ENCODE measurements at regions not wholly inside any gene's neighbourhood (a gene's known extent, or its start where the extent isn't known, plus 50 kb on each side); places are given as distances from the start of the nearest gene placed in this dataset.
A peak's percentile ranks its signal among the peaks of the same experiment; 100 is the strongest.
"Not testable (repeated sequence)": the region's sequence is repeated elsewhere in the genome, so short reads cannot be mapped to it uniquely, and the experiment has no call there.

DNA sequence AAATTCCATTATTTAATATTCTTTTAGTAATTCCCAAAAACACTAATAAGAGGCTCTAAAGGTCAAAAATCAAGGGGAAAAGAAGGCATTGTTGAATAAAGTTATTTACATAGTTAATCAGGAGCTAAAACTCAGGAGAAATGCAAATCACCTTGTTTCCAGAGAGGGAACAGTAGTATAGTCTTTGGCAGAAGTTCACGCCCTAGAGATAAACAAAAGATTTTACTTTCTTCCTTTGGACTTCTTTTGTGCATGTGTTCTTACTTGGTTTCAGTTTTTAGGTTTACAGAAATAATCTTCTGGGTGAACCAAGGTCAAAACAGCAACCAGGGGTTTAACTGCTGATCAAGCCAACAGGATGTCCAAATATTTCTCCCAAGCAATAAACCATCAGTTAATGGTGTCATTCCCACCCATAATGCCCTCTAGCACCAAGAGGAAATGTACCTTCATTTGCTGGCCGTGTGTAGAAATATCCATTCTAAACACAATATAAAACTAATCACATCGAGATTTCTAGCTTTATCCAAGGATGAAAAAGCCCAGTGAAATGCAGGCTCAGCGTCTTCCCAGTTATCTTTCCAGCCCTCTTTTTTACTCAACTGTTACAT, 518.8 kb upstream of the SOX9 start:
- no peak for FAIRE-seq

DNA sequence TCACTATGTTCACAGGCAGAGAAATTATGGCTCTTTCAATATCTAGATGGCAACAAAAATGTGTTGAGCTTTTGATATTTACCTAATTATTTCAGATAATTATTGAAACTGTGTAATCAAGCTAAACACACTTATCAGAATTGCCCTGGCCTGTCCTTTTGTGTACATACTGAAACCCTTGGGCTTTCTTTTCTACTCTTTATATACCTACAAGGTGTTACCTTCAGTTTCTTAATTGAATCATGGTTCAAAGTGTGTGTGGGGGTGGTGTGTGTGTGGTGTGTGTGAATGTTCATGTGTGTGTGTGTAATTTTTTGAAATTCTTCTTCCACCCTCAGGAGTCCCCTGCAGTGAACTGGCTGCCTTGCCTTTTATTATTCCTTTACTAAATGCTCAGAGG, 506.8 kb upstream of the SOX9 start:
- no peak for FAIRE-seq

GRCh38 chr17:71615820-71616219, 505.0 kb upstream of the SOX9 start:
- no peak for FAIRE-seq

- not testable (repeated sequence) for FAIRE-seq
These were observed 503.1 kb upstream of the SOX9 start for GRCh38 chr17:71617767-71618166.

DNA sequence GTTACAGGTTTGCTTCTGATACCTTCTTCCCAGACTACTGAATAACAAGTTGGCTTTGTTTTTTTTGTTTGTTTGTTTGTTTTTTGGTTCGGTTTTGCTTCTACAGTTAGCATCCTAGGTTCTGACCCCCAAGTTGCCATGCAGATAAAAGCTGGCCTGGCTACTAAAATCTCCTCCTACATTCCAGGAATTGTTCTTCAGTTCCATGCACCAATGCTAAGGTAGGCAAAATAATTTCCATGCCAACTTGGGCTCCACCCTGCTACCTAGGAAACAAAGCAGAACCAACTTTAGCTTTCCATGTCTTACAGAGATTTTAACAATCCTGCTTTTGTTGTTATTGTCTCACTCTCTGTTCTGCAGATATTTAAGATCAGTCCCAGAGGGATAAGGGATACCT, 495.5 kb upstream of the SOX9 start:
- FAIRE-seq, result no peak

GRCh38 chr17:71628306-71628705, 492.5 kb upstream of the SOX9 start:
- no peak for FAIRE-seq

DNA sequence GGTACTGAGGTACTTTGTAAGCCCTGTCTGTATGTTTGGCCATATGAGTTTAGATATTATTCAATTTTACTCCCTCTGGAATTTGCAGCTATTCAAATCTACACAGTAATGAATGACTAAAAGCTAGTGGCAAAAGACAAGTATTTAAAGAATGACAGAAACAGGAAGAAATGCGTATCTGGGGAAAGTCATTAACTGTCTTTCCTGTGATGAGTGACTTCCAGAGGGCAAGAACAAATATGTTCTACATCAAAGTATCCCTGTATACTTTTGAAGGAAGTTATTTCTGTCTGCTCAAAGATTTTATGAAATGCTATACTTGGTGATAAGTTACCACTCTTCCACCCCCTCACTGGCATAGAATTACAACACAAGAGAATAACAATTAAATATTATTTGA, 489.3 kb upstream of the SOX9 start:
- no peak for FAIRE-seq

GRCh38 chr17:71632328-71632727, 488.5 kb upstream of the SOX9 start:
- FAIRE-seq, result no peak

DNA sequence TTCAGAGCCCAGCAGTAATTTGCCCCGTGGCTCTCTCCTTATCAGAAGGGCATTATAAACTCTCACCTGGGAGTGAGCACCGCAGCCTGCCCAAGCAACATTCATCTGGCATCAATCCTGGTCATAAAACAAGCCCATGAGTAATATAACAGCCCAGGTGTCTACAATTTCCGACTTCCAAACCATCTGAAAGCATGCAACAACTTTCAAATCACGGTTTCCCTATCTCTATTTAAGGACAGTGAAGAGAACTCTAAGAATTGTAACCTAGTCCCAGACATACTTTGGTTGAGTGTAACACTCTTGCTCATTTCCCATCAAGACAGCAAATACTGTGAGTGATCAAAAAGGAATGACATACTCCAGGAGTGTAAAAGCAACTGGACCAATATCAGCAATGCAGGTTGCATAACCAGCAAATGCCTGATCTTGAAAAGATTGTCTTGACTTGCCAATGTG, 487.4 kb upstream of the SOX9 start:
- FAIRE-seq, result peak; percentile 66

DNA sequence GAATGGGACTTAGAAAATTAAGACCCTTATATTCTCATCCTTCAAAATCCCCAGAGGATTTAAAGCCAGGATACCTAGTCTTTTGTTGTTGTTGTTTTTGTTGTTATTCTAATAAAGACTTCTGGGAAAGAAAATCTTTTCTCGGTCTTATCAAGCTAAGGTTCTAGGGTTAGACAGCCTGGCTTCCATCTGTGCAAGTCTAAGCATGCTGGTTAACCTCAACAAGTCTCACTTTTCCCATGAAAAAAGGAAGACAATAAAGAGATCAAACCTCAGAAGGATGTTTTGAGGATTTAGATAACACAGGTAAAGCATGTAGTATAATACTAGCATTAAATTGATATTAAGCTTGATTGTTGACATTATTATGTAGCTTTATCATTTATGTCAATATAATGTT, 486.4 kb upstream of the SOX9 start:
- FAIRE-seq, result no peak

DNA sequence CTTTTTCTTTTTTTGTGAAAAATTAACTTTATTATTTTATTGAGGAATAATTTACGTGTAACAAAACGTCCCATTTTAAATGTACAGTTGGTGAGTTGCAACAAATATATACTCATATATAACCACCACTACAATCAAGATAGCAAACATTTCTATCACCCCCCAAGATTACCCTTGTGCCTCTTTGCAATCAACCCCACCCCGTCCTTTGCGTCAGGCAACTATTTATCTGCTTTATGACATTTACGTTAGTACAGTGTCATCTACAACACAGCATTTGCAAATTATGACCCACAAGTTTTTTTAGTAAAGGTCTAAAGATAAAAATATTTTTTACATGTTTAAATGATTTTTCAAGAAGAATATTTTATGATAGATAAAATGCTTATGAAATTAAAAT, 485.6 kb upstream of the SOX9 start:
- peak; percentile 58 for FAIRE-seq

DNA sequence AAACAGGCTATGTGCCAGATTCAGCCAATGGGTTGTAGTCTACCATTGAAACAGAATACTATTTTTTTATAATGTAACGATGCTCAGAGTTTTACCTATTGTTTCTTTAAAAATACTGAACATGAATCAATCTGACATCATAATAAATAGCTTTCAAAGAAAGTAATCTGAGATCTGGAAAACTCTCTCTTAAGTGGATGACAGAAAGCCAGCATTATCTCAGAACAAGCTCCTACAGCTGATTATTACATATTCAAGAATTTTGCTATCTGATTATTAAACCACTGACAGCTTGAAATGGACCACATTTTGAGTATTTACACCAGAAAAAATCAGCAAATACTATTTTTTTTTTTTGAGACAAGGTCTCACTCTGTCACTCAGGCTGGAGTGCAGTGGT, 484.2 kb upstream of the SOX9 start:
- no peak for FAIRE-seq

DNA sequence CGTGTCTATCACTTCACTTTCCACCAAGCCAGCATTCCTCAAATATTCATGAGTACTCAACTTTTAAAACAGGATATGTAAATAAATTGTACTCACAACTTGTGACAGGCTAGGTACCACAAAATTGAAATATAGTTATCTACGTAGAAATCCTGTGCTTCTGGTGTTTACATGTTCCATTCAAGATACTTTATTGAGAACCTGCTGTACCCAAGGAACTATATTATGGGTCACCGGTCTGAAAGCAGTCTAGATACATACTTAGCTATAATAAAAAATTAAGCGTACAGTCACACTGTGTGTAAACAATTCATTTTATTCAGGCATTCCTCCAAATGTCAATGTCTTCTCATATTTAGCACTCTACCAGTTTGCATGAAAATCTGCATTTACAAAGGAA, 482.2 kb upstream of the SOX9 start:
- FAIRE-seq, result no peak

DNA sequence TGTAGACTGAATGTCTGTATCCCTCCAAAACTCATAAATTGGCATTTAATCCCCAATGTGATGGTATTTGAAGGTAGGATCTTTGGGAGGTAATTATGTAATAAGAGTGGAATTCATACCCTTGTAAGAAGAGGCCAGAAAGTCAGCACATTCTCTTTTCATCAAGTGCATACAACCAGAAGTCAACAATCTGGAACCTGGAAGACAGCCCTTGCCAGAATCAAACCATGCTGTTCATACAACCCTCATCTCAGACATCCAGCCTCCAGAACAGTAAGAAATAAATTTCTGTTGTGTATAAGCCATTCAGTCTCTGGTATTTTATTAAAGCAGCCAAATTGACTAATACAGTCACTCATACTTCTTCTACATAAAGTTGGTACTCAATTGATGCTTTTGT, 481.0 kb upstream of the SOX9 start:
- FAIRE-seq, result no peak

GRCh38 chr17:71646890-71647289, 473.9 kb upstream of the SOX9 start:
- not testable (repeated sequence) for FAIRE-seq

DNA sequence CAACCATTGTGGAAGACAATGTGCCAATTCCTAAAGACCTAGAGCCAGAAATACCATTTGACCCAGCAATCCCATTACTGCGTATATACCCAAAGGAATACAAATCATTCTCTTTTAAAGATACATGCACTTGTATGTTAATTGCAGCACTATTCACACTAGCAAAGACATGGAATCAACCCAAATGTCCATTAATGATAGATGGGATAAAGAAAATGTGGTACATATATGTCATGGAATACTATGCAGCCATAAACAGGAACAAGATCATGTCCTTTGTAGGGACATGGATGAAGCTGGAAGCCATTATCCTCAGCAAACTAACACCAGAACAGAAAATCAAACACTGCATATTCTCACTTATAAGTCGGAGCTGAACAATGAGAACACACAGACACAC, 472.5 kb upstream of the SOX9 start:
- FAIRE-seq, result not testable (repeated sequence)

- FAIRE-seq, result no peak
These were observed 470.9 kb upstream of the SOX9 start for GRCh38 chr17:71649941-71650350.

GRCh38 chr17:71655542-71655941, 465.3 kb upstream of the SOX9 start:
- FAIRE-seq, result no peak

DNA sequence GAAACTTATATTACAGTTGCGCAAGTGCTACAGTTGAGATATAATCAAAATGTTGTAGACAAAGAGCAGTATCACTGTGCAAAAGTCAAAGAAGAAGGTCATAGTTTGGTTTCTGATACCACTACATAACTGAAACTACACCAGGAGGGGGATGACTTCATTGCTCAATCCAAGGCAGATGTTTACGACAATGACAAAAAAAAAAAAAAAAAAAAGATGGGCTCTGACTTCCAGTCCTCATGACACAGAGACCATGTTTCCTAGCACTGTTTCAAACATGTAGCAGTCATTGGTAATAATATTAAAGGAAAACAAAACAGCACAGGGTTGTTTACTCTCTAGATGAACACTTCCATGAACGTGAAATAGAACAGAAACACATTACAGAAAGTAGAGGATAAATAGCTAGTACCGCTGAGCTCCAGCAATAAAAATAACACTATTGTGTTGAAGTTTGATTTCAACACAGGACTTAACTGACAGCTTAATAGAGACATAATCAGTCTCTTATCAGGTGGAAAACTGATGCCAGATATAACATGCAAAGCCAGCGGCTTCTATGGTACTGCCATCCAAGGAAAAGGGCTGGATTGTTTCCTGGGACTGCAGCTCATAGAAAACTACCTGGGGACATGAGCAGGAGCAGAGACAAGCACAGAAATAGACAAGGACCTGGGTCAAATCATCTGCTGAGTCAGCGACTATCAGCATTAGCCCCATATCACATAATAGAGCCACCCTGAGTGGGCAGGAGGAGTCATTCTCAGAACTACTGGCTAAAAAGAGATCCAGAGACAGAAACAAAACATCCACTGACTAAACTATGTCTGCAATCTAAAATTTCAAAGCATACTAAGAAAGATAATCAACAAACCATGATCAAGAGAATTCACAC, 463.6 kb upstream of the SOX9 start:
- no peak for FAIRE-seq

DNA sequence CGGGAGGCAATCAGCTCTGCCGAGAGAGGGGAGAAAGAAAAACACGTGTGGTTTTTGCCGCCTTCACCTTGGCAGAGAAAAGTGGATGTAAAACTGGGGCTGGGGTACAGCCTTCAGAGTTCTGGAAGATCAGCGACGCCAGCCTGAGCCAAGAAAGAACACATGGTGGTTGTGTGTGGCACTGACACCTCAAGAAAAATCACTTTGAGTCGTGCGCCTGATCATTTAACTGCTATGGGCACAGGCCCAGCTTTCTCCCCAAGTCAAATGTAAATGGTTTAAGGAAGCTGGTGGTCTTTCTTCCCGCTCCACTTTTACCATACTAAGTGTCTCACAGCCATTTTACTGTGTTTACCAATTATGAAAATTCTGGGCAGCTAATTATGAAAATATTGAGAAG, 461.8 kb upstream of the SOX9 start:
- FAIRE-seq, result no peak

DNA sequence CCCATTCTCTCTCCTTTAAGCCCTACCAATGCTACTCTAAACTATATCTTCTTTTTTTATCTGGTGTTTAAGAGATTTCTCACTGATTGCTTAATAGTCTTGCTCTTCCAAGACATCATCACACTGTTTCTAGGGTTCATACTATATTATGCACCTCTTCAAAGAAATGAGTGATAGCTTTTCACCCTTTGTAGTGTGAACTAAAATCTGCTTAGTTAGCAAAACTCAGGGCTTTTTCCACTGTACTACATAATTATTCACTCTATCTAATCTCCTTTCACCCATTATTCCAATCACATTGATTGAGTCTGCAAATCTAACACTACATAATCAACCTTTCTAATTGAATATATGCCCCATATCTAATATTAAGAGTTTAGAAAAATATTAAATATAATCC, 456.0 kb upstream of the SOX9 start:
- no peak for FAIRE-seq

DNA sequence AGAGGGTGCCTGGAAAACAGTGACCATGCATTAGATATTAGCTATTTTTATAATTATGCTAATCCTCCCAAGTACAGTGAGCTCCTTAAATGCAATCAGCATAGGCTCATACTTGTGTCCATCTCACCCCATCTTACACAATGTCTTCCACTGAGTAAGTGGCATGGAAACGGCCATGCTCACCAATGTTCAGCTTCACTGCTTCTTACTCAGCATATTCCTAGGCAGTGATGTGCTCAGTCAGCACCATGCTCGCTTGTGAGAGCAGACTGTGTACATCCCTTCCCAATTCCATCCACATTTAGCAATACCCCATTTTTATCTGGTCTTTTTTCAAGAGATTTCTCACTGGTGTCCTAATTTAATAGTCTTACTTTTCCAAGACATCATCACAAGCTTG, 454.8 kb upstream of the SOX9 start:
- FAIRE-seq, result no peak

- FAIRE-seq, result no peak
These were observed 453.2 kb upstream of the SOX9 start for GRCh38 chr17:71667661-71668060.

GRCh38 chr17:71668807-71669206, 452.0 kb upstream of the SOX9 start:
- FAIRE-seq, result no peak
